HT1080 (cell line): ENCODE measurements at regions not wholly inside any gene's neighbourhood (a gene's known extent, or its start where the extent isn't known, plus 50 kb on each side); places are given as distances from the start of the nearest gene placed in this dataset.

ENCODE experiments used
- DNase-seq: peaks from one replicate; pipeline ENCODE4 v3.0.0-alpha.2; 2015; ENCODE audit warnings: low read depth

DNA sequence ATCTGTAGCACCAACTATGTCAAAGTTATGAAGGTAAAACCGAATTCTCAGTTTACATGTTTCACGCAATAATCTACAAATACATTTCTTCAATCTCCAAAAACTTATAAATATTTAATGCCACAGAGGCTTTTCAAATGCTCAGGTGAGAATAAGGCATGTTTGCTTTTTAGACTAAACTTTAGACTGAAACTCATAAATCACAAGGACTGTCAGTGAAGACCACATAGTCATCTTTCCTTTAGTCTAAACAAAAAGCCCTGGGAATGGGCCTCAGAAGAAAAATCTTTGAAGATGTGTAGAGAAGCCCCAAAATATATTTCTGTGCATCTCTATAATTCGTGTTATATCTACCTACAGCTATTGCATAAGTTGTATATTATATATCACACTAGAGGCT is 54.5 kb upstream of the DCTD start:
- no peak for DNase-seq

DNA sequence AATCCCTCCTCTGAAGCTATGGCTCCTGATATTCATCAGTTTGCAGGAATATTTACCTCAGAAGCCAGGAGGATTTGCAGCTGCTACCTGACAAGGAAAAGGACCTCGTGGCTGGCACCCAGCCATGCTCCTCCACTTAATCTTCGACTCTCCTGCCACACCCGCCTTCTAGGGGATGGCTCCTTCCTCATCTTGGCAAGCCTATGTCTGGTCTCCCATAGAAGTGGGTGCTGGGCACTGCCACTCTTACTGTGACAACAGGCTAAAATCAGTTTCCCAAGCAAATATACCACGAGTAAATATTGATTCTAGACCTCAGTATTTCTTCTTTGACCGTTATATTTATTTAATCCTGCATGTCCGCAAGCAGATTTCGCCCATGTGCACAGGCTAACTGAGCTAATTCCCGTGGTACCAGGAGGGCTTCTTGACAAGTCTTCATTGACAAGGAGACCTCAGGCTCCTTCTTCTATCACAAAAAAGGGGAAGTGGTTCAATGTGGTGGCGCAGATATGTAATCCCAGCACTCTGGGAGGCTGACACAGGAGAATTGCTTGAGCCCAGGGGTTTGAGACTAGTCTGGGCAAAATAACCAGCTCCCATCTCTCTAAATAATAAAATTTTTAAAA is 52.6 kb upstream of the DCTD start:
- DNase-seq: no peak

DNA sequence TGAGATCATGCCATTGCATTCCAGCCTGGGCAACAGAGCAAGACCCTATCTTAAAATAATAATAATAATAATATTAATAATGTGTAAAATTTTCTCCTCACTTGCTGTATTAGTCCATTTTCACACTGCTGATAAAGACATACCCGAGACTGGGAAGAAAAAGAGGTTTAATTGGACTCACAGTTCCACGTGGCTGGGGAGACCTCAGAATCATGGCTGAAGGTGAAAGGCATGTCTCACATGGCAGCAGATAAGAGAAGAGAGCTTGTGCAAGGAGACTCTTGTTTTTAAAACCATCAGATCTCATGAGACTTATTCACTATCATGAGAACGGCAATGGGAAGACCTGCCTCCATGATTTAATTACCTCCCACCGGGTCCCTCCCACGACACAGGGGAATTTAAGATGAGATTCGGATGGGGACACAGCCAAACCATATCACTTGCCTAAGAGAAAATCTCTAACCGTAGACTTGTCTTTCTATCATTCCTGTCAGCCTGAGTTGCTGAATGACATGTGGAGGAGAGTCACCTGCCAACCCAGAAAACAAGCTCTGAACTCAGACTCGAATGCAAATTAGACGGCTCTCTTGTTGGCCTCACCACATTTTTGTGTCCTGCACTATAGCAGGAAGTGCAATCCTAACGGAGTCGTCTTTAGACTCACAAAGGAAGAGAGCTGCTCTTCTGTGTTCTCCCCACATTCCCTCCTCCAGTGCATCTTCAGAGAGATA is 51.9 kb upstream of the DCTD start:
- no peak for DNase-seq

DNA sequence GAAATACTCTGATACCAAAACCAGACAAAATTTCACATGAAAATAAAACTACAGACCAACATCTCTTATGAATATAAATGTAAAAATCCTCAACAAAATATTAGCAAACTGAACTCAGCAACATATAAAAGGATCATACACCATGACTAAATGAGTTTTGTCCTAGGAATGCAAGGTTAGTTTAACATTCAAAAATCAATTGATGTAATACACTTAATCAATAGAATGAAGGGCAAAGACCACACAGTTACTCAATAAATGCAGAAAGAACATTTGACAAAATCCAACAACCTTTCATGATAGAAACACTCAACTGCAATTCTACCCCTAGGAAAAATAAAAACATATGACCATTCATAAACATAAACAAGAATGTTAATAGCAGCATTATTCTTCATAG is 50.2 kb upstream of the DCTD start:
- no peak for DNase-seq
